Endothelial cell of umbilical vein (primary cell): ENCODE measurements at regions not wholly inside any gene's neighbourhood (a gene's known extent, or its start where the extent isn't known, plus 50 kb on each side); places are given as distances from the start of the nearest gene placed in this dataset.

Experiments
- BruUV-seq: library from RNA; stranded (reverse); fragments of 400-500 nt; replicated peaks from 2 replicates; lab custom pipeline; 2021; lab: Mats Ljungman, UMichigan
- CTCF ChIA-PET: fragments of 300-600, 350-600 bp; sonication (Branson Sonifier 250); formaldehyde crosslinking; loops from one replicate; lab custom pipeline; 2021; ENCODE audit warnings: antibody characterized with exemption, inconsistent platforms; lab: Charles Lee
- POLR2A ChIA-PET: fragments of 300-600, 350-600 bp; sonication (Branson Sonifier 250); formaldehyde crosslinking; loops from one replicate; lab custom pipeline; 2021; ENCODE audit warnings: antibody characterized with exemption, inconsistent platforms; lab: Charles Lee
- DNase-seq: peaks from one replicate; pipeline ENCODE4 v3.0.0-alpha.2; 2011; ENCODE audit warnings: low read depth, low spot score
- FAIRE-seq: peaks from 2 replicates; lab custom pipeline; 2011; peaks lifted over from hg19 to GRCh38; lab: Jason Lieb, UNC
- H2AFZ ChIP-seq: 2 replicates; pipeline ENCODE4 v1.6.0; 2012; ENCODE audit warnings: low read depth, low read length, control low read depth, inconsistent platforms
- H3K27ac ChIP-seq: 2 replicates; pipeline ENCODE4 v1.5.1; 2011; ENCODE audit warnings: low read depth, mild to moderate bottlenecking, control low read depth, low read length, moderate library complexity; ENCODE audit not compliant: insufficient read depth
- H3K27me3 ChIP-seq, 2 experiments: 2 replicates each; pipeline versions ENCODE4 v1.6.0 to v1.6.1; 2011; ENCODE audit warnings: low read length in 2 of 2, mixed read lengths in 1 of 2; ENCODE audit not compliant: control insufficient read depth in 2 of 2, insufficient read depth in 2 of 2
- H3K36me3 ChIP-seq, 2 experiments: 2 replicates in 1 of 2; 3 replicates in 1 of 2; pipeline ENCODE4 v1.5.1; 2011; ENCODE audit warnings: low read length in 2 of 2, mild to moderate bottlenecking in 1 of 2, moderate library complexity in 1 of 2; ENCODE audit not compliant: control insufficient read depth in 2 of 2, insufficient read depth in 2 of 2; ENCODE audit errors: extremely low read depth in 1 of 2
- H3K4me1 ChIP-seq: 3 replicates; pipeline ENCODE4 v1.5.1; 2011; ENCODE audit warnings: mild to moderate bottlenecking, low read length; ENCODE audit not compliant: control insufficient read depth, insufficient read depth; ENCODE audit errors: extremely low read depth
- H3K4me2 ChIP-seq: 2 replicates; pipeline ENCODE4 v1.6.1; 2011; ENCODE audit warnings: low read length, control low read depth, mixed read lengths; ENCODE audit not compliant: insufficient read depth
- H3K4me3 ChIP-seq, 3 experiments: fragments of 200-600 bp in 1 of 3; sonication (generic), shearing (Covaris generic) in 1 of 3; replicated peaks in 1 of 3; 2 replicates each; pipeline ENCODE4 v1.5.1; 2011 to 2016; ENCODE audit warnings: control low read depth in 3 of 3, low read length in 3 of 3, mild to moderate bottlenecking in 2 of 3, inconsistent platforms in 1 of 3, low read depth in 1 of 3, moderate library complexity in 1 of 3; ENCODE audit not compliant: insufficient read depth in 1 of 3
- H3K79me2 ChIP-seq: 2 replicates; pipeline ENCODE4 v1.6.0; 2012; ENCODE audit warnings: low read length, inconsistent platforms; ENCODE audit not compliant: control insufficient read depth, insufficient read depth
- H3K9ac ChIP-seq: replicated peaks from 2 replicates; pipeline ENCODE3; 2011; ENCODE audit warnings: low read length, control low read depth; ENCODE audit not compliant: insufficient read depth; ENCODE audit errors: extremely low read depth
- H3K9me1 ChIP-seq: replicated peaks from 3 replicates; pipeline ENCODE4 v1.6.0; 2011; ENCODE audit warnings: mild to moderate bottlenecking, low read length; ENCODE audit not compliant: control insufficient read depth, insufficient read depth; ENCODE audit errors: extremely low read depth
- H3K9me3 ChIP-seq: replicated peaks from 2 replicates; pipeline ENCODE4 v1.5.1; 2012; ENCODE audit warnings: low read length, inconsistent platforms; ENCODE audit not compliant: control insufficient read depth, insufficient read depth
- H4K20me1 ChIP-seq: replicated peaks from 2 replicates; pipeline ENCODE3; 2011; ENCODE audit warnings: mild to moderate bottlenecking, low read length; ENCODE audit not compliant: control insufficient read depth, insufficient read depth; ENCODE audit errors: extremely low read depth
- CTCF ChIP-seq, 2 donors: IDR thresholded peaks; 1 replicate in 1 of 2; 2 replicates in 1 of 2; pipeline ENCODE4 v1.5.1; 2011; ENCODE audit warnings: low read length in 2 of 2, mild to moderate bottlenecking in 2 of 2, moderate library complexity in 2 of 2, control low read depth in 1 of 2, inconsistent platforms in 1 of 2, low read depth in 1 of 2; ENCODE audit not compliant: insufficient read depth in 1 of 2; ENCODE audit errors: extremely low read depth in 1 of 2
- EZH2 ChIP-seq: IDR thresholded peaks from 2 replicates; pipeline ENCODE4 v1.6.1; 2012; ENCODE audit warnings: borderline replicate concordance, low read depth, mild to moderate bottlenecking, moderate library complexity, low read length, inconsistent platforms; ENCODE audit not compliant: severe bottlenecking
- FOS ChIP-seq: IDR thresholded peaks from 2 replicates; pipeline ENCODE4 v1.6.1; 2011; ENCODE audit warnings: mild to moderate bottlenecking, low read length, moderate library complexity, borderline replicate concordance; ENCODE audit not compliant: insufficient read depth
- GATA2 ChIP-seq: IDR thresholded peaks from 2 replicates; pipeline ENCODE4 v1.7.0; 2011; ENCODE audit warnings: low read depth, mild to moderate bottlenecking, moderate library complexity, mixed read lengths, low read length; ENCODE audit not compliant: insufficient read length, insufficient read depth
- JUN ChIP-seq: IDR thresholded peaks from 2 replicates; pipeline ENCODE4 v1.6.1; 2011; ENCODE audit warnings: borderline replicate concordance, low read depth; ENCODE audit not compliant: insufficient read length, insufficient read depth
- MYC ChIP-seq: IDR thresholded peaks from one replicate; pipeline ENCODE4 v1.6.1; 2011; ENCODE audit warnings: mild to moderate bottlenecking, low read depth, low read length
- POLR2A ChIP-seq: IDR thresholded peaks from 2 replicates; pipeline ENCODE4 v1.6.1; 2012; ENCODE audit warnings: low read depth, mild to moderate bottlenecking, control low read depth, low read length
- POLR2AphosphoS5 ChIP-seq: IDR thresholded peaks from 2 replicates; pipeline ENCODE4 v1.6.1; 2012; ENCODE audit warnings: low read depth, mild to moderate bottlenecking, control low read depth, low read length, moderate library complexity; ENCODE audit not compliant: insufficient read depth
- dilution Hi-C: fragments of 300-500 bp; cut with MboI; formaldehyde crosslinking; loops from one replicate; pipeline ENCODE4 v1.15.0; 2019; ENCODE audit warnings: low sequenced_read_pairs; ENCODE audit not compliant: extremely low pct_ligation_motif_present
- intact Hi-C: fragments of 100-400 bp; cut with micrococcal nuclease; formaldehyde crosslinking; loops from one replicate; pipeline ENCODE4 v1.10.0; 2022
- TF ChIP-seq, protein P1 (sequence below): IDR thresholded peaks from 2 replicates; pipeline ENCODE4 v1.6.1; 2011; ENCODE audit not compliant: insufficient read depth, insufficient read length

DNA sequence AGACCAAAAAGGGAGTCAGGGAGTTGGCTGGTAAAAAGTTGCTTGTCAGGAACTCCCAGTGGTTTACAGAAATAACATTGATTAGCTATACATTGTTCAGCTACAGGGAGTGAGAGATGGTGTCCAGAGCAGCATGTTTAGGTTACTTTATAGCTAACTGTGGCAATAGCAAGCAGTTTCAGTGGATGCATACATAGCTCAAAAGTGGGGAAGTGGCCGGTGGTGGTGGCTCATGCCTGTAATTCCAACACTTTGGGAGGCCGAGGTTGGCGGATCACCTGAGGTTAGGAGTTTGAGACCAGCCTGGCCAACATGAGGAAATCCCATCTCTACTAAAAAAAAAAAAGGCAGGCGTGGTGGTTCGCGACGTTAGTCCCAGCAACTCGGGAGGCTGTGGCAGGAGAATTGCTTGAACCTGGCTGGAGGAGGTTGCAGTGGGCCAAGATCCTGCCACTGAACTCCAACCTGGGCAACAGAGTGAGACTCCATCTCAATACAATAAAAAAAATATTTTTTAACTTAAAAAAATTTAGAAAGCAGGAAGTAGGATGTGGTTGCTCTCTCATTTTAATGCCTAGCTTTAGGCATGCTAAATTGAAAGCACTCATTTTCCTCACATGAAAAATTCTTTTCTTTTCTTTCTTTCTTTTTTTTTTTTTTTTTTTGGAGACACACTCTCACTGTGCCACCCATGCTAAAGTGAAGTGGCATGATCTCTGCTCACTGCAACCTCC, 109.7 kb downstream of the PPIAL4G start:
- dilution Hi-C loops = no loop called here
- H2AFZ ChIP-seq = no peak overlapping the region
- no peak overlapping the region for H3K4me3 ChIP-seq
- H3K9me3 ChIP-seq = no peaks in the 10 kb centered on the region
- no peak for FAIRE-seq
- TF ChIP-seq EZH2 (no peak), POLR2A (no peak), POLR2AphosphoS5 (no peak), FOS (no peak), CTCF (IDR thresholded peaks at IDR 0.05; ENCODE audit: extremely low read depth in 1 of 2, insufficient read depth in 1 of 2, low read depth in 1 of 2, low read length in 2 of 2) (no peak), MYC (no peak), GATA2 (no peak), JUN (no peak)
- TF ChIP-seq, protein P1, sequence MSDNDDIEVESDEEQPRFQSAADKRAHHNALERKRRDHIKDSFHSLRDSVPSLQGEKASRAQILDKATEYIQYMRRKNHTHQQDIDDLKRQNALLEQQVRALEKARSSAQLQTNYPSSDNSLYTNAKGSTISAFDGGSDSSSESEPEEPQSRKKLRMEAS = no peak
- peaks cover 11% of the 10 kb centered on the region for H3K4me1 ChIP-seq
- no peaks in the 10 kb centered on the region for H3K36me3 ChIP-seq
- no peak for DNase-seq
- H3K79me2 ChIP-seq = no peaks in the 10 kb centered on the region
- CTCF ChIA-PET = interaction anchor here (0.8 kb wide), 1 partner anchor 15 kb away, joined by 4 read pairs; no protein-coding TSS in a partner anchor
- H3K4me2 ChIP-seq = no peak overlapping the region
- H3K9me1 ChIP-seq = no peaks in the 10 kb centered on the region
- H3K27me3 ChIP-seq = peaks cover 3 to 6% of the 10 kb centered on the region in 2 experiments
- no peaks in the 10 kb centered on the region for H4K20me1 ChIP-seq
- intact Hi-C loops = loop anchor here (5.0 to 10.0 kb wide), 2 partner anchors 41 to 151 kb away; no protein-coding TSS in a partner anchor
- H3K27ac ChIP-seq = no peak overlapping the region
- no TSS peak for BruUV-seq
- POLR2A ChIA-PET = no interaction called here
- no peak overlapping the region for H3K9ac ChIP-seq
